ENCODE measurements at regions not wholly inside any gene's neighbourhood (a gene's known extent, or its start where the extent isn't known, plus 50 kb on each side); places are given as distances from the start of the nearest gene placed in this dataset.

- Histone ChIP-seq H4K20me1 (ENCODE audit: insufficient read depth) (no peaks in the 10 kb centered on the region), H3K27ac (ENCODE audit: low read depth, low read length) (no peak overlapping the region), H3K4me2 (ENCODE audit: low read length) (no peak overlapping the region), H3K79me2 (ENCODE audit: insufficient read depth, low read length) (no peaks in the 10 kb centered on the region), H3K9ac (ENCODE audit: low read length) (no peak overlapping the region), H3K36me3 (ENCODE audit: control insufficient read depth in 1 of 2, insufficient read depth in 2 of 2, low read length in 2 of 2) (no peaks in the 10 kb centered on the region), H3K4me3 (replicated peaks in 1 of 2; ENCODE audit: low read depth in 1 of 2, low read length in 2 of 2) (no peak overlapping the region), H3K9me3 (ENCODE audit: control insufficient read depth in 1 of 2, insufficient read depth in 1 of 2, low read depth in 1 of 2, low read length in 2 of 2) (no peaks in the 10 kb centered on the region), H2AFZ (ENCODE audit: low read depth, low read length, poor library complexity, severe bottlenecking) (no peak overlapping the region), H3K27me3 (ENCODE audit: insufficient read depth, low read length) (peaks cover 29% of the 10 kb centered on the region), H3K4me1 (ENCODE audit: control insufficient read depth in 1 of 2, insufficient read depth in 2 of 2, low read length in 2 of 2) (no peaks in the 10 kb centered on the region), H3K9me2 (ENCODE audit: insufficient read depth) (no peaks in the 10 kb centered on the region)
- TF ChIP-seq EGR1 (IDR thresholded peaks at IDR 0.05; ENCODE audit: low read depth) (no peak), EZH2phosphoT487 (IDR thresholded peaks at IDR 0.05; ENCODE audit: borderline replicate concordance) (no peak), MAX (IDR thresholded peaks at IDR 0.05) (no peak), ZNF274 (IDR thresholded peaks at IDR 0.05; ENCODE audit: low read depth, low read length) (no peak), JUND (IDR thresholded peaks at IDR 0.05) (no peak), YY1 (IDR thresholded peaks at IDR 0.05; ENCODE audit: extremely low read depth, insufficient replicate concordance, low read depth, low read length) (no peak), SIN3A (IDR thresholded peaks at IDR 0.05; ENCODE audit: low read depth) (no peak), CEBPB (IDR thresholded peaks at IDR 0.05; ENCODE audit: low read depth) (no peak)
- BruUV-seq (replicated peaks) = no TSS peak
- POLR2A ChIA-PET = no interaction called here
- RAD21 ChIA-PET (ENCODE audit: low non-redundant PET in 1 of 2, low total read pairs in 2 of 2, uncharacterized antibody in 2 of 2, unreplicated experiment in 2 of 2) = no interaction called here
- ATAC-seq (no peak), DNase-seq (ENCODE audit: low read depth, low spot score) (no peak)
- intact Hi-C loops (cut with micrococcal nuclease) = no loop called here
- CTCF ChIA-PET = no interaction called here
Measured at GRCh38 chr5:68116868-68117411, 98.6 kb upstream of the PIK3R1 start.

- CTCF ChIA-PET = no interaction called here
- H3K9me3 ChIP-seq (ENCODE audit: control insufficient read depth in 1 of 2, insufficient read depth in 1 of 2, low read depth in 1 of 2, low read length in 2 of 2) = no peaks in the 10 kb centered on the region
- H3K9ac ChIP-seq (ENCODE audit: low read length) = no peak overlapping the region
- no TSS peak for BruUV-seq (replicated peaks)
- H3K4me1 ChIP-seq (ENCODE audit: control insufficient read depth in 1 of 2, insufficient read depth in 2 of 2, low read length in 2 of 2) = no peaks in the 10 kb centered on the region
- POLR2A ChIA-PET = no interaction called here
- H3K4me2 ChIP-seq (ENCODE audit: low read length) = no peak overlapping the region
- RAD21 ChIA-PET (ENCODE audit: low non-redundant PET in 1 of 2, low total read pairs in 2 of 2, uncharacterized antibody in 2 of 2, unreplicated experiment in 2 of 2) = no interaction called here
- TF ChIP-seq REST (IDR thresholded peaks at IDR 0.05; ENCODE audit: low read depth) (no peak), RAD21 (IDR thresholded peaks at IDR 0.05; ENCODE audit: low read depth) (no peak), ATF3 (IDR thresholded peaks at IDR 0.05) (no peak), CTCF (IDR thresholded peaks at IDR 0.05 in 2 of 3, conservative IDR thresholded peaks at IDR 0.05 in 1 of 3; ENCODE audit: borderline replicate concordance in 1 of 3, insufficient read depth in 1 of 3, low read depth in 2 of 3, low read length in 2 of 3) (no peak), CEBPB (IDR thresholded peaks at IDR 0.05; ENCODE audit: low read depth) (no peak), ZFX (IDR thresholded peaks at IDR 0.05) (no peak), SRF (IDR thresholded peaks at IDR 0.05; ENCODE audit: low read depth) (no peak), POLR2AphosphoS5 (IDR thresholded peaks at IDR 0.05; ENCODE audit: low read depth, low read length) (no peak), EGR1 (IDR thresholded peaks at IDR 0.05; ENCODE audit: low read depth) (no peak), FOSL1 (IDR thresholded peaks at IDR 0.05; ENCODE audit: low read depth) (no peak)
- H4K20me1 ChIP-seq (ENCODE audit: insufficient read depth) = no peaks in the 10 kb centered on the region
- H2AFZ ChIP-seq (ENCODE audit: low read depth, low read length, poor library complexity, severe bottlenecking) = no peak overlapping the region
- DNase-seq (ENCODE audit: low read depth, low spot score) (no peak), ATAC-seq (no peak)
- H3K36me3 ChIP-seq (ENCODE audit: control insufficient read depth in 1 of 2, insufficient read depth in 2 of 2, low read length in 2 of 2) = no peaks in the 10 kb centered on the region
- H3K4me3 ChIP-seq (replicated peaks in 1 of 2; ENCODE audit: low read depth in 1 of 2, low read length in 2 of 2) = no peak overlapping the region
- H3K9me2 ChIP-seq (ENCODE audit: insufficient read depth) = no peaks in the 10 kb centered on the region
- intact Hi-C loops (cut with micrococcal nuclease) = no loop called here
- peaks cover 29% of the 10 kb centered on the region for H3K27me3 ChIP-seq (ENCODE audit: insufficient read depth, low read length)
- H3K79me2 ChIP-seq (ENCODE audit: insufficient read depth, low read length) = no peaks in the 10 kb centered on the region
- no peak overlapping the region for H3K27ac ChIP-seq (ENCODE audit: low read depth, low read length)
Measured at GRCh38 chr5:68116408-68116807, 99.1 kb upstream of the PIK3R1 start.
